ENCODE measurements at regions not wholly inside any gene's neighbourhood (a gene's known extent, or its start where the extent isn't known, plus 50 kb on each side); places are given as distances from the start of the nearest gene placed in this dataset.

DNA sequence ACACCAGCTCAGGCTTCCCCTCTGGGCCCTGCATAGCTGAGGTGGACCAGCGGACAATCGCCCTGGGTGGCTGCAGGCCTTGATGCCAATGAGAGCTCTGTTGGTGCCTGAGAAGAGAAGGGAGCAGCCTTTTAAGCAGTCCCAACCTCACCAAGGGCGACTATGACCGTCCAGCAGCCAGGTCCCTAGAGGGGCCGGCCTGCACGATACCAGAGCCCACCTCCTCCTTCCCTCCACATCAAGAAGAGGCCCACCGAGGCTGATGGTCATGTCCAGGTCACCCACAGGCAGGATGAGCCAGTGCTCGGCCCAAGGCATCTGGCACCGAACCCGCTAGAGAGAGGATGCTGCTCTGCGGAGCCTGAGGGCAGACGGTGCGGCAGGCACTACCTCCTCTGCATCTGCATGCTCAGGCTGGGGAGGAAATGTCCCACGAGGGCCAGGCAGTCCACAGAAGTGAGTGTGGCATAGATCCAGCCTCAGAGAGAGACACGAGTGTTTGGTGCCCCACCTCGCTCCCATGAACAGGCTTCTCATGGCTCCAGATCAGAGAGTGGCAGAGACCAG lies 219.4 kb downstream of the TUBA3C start:
- Mint-ChIP-seq H3K4me1 (ENCODE audit: unreplicated experiment) (no peaks in the 10 kb centered on the region), H3K27ac (ENCODE audit: unreplicated experiment) (no peak overlapping the region), H3K9me3 (ENCODE audit: unreplicated experiment) (peaks cover 18% of the 10 kb centered on the region), H3K36me3 (ENCODE audit: unreplicated experiment) (no peaks in the 10 kb centered on the region), H3K4me3 (ENCODE audit: unreplicated experiment) (no peak overlapping the region), H3K27me3 (ENCODE audit: unreplicated experiment) (no peaks in the 10 kb centered on the region)
- no peak for DNase-seq (ENCODE audit: extremely low spot score, unreplicated experiment)
- TF ChIP-seq, protein P1, sequence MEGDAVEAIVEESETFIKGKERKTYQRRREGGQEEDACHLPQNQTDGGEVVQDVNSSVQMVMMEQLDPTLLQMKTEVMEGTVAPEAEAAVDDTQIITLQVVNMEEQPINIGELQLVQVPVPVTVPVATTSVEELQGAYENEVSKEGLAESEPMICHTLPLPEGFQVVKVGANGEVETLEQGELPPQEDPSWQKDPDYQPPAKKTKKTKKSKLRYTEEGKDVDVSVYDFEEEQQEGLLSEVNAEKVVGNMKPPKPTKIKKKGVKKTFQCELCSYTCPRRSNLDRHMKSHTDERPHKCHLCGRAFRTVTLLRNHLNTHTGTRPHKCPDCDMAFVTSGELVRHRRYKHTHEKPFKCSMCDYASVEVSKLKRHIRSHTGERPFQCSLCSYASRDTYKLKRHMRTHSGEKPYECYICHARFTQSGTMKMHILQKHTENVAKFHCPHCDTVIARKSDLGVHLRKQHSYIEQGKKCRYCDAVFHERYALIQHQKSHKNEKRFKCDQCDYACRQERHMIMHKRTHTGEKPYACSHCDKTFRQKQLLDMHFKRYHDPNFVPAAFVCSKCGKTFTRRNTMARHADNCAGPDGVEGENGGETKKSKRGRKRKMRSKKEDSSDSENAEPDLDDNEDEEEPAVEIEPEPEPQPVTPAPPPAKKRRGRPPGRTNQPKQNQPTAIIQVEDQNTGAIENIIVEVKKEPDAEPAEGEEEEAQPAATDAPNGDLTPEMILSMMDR (IDR thresholded peaks at IDR 0.05) = no peak

DNA sequence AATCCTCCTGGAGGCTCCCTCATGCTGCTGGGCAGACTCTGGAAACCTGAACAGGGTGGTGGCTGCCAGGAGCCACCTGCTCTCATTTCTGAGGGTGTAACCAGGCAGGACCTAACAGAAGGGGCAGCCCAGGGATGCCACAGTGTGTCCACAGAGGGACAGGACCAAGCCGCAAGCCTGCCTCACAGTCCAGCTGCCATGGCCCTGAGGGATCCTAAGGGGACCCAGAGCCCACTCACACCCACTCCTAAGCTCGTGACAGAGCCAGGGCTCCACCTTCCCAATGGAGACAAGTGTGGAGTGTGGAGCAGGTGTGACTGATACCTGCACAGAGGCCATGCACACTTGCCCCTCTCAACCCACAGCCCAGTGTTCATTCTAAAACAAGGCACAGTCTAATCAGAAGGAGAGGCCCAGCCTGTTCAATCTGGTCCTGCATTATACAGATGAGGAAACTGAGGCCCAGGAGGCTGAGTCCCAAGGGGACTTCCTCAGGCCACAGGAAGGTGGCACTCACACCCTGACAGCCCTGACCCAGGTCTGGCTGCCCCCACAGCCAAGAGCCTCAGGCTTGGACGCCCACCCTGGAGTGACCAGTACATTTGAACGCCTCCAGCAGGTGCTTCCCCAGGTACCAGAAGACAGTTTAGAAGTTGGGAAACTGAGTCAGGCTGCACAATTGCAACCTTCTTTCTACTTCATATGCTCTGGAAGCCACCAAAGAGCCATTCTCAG lies 220.1 kb downstream of the TUBA3C start:
- peaks cover 18% of the 10 kb centered on the region for H3K9me3 Mint-ChIP-seq (ENCODE audit: unreplicated experiment)
- no peak for DNase-seq (ENCODE audit: extremely low spot score, unreplicated experiment)

DNA sequence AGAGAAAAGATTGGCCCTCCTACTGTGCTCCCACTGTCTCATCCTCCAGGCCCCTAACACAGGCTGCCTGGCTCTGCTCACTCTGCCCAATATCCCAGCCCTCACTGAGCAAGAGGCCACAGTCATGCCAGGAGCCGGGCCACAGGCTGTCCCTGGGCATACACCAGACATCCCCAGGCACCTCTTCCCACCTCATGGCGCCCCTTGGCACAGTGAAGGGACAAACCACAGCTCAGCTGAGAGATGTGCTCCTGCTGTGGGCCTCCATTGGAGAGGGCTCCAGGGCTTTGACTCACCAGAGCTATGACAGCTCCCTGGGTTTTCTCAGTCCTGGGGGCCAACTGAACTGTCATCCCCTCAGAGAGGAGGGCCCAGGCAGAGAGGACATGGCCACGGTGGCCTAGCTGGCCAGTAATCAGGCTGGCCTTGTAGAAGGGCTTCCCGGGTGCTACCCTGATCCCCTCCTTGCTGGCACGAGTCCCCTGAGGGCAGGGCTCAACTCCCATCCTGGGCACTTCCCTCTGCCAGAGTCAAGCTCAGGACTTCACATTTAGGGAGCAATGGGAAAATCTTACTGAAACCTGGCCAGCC lies 220.9 kb downstream of the TUBA3C start:
- H3K4me1 Mint-ChIP-seq (ENCODE audit: unreplicated experiment) = no peaks in the 10 kb centered on the region
- H3K27ac Mint-ChIP-seq (ENCODE audit: unreplicated experiment) = no peak overlapping the region
- no peak overlapping the region for H3K4me3 Mint-ChIP-seq (ENCODE audit: unreplicated experiment)
- peaks cover 12% of the 10 kb centered on the region for H3K9me3 Mint-ChIP-seq (ENCODE audit: unreplicated experiment)
- DNase-seq (ENCODE audit: extremely low spot score, unreplicated experiment) = no peak
- H3K36me3 Mint-ChIP-seq (ENCODE audit: unreplicated experiment) = no peaks in the 10 kb centered on the region
- H3K27me3 Mint-ChIP-seq (ENCODE audit: unreplicated experiment) = no peaks in the 10 kb centered on the region
- TF ChIP-seq, protein P1 (IDR thresholded peaks at IDR 0.05) = no peak

More for the DNA sequence above, 220.1 kb downstream of the TUBA3C start:
- Mint-ChIP-seq H3K4me3 (ENCODE audit: unreplicated experiment) (no peak overlapping the region), H3K27me3 (ENCODE audit: unreplicated experiment) (no peaks in the 10 kb centered on the region), H3K27ac (ENCODE audit: unreplicated experiment) (no peak overlapping the region), H3K36me3 (ENCODE audit: unreplicated experiment) (no peaks in the 10 kb centered on the region), H3K4me1 (ENCODE audit: unreplicated experiment) (no peaks in the 10 kb centered on the region)
- TF ChIP-seq, protein P1 (IDR thresholded peaks at IDR 0.05) = no peak

DNA sequence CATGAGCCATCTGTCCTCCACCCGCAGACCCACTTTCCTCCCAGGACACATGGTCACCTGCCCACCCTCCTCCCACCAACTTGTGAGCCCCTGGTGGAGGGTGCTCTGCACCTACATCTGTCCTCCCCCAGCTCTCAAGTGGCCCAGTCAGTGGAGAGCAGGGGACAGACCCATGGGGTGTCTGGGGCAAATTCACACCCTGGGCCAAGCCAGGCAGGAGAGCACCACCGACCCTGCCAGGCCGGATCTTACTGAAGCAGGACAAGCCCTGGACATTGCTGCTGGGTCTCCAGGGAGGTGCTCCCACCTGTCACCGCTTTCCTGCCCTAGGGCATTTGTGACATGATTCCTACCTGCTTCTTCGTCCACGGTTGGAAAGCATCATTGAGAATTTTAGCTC lies 221.6 kb downstream of the TUBA3C start:
- Mint-ChIP-seq H3K4me1 (ENCODE audit: unreplicated experiment) (no peaks in the 10 kb centered on the region), H3K27me3 (ENCODE audit: unreplicated experiment) (no peaks in the 10 kb centered on the region), H3K27ac (ENCODE audit: unreplicated experiment) (no peak overlapping the region), H3K36me3 (ENCODE audit: unreplicated experiment) (no peaks in the 10 kb centered on the region), H3K9me3 (ENCODE audit: unreplicated experiment) (peaks cover 15% of the 10 kb centered on the region), H3K4me3 (ENCODE audit: unreplicated experiment) (no peak overlapping the region)
- TF ChIP-seq, protein P1 (IDR thresholded peaks at IDR 0.05) = no peak
- DNase-seq (ENCODE audit: extremely low spot score, unreplicated experiment) = no peak

DNA sequence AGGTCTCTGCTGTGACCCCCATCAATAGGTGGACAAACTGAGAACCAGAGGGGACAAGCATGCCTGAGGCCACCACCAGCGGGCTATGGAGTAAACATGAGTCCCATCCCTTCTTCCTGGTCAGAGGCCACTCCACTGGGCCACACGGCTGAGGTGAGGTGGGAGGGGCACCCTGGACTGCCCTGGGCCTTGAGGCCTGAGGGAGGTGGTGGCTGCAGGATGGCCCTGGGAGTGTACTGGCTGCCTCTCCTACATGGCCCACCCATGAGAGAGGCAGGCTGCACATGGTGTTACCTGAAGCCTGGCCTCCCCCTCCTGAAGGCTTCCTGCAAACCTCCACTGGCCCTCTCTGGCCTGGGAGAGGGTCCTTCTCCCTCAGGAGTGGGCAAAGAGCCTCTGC lies 222.4 kb downstream of the TUBA3C start:
- peaks cover 23% of the 10 kb centered on the region for H3K9me3 Mint-ChIP-seq (ENCODE audit: unreplicated experiment)
- H3K4me1 Mint-ChIP-seq (ENCODE audit: unreplicated experiment) = no peaks in the 10 kb centered on the region
- TF ChIP-seq, protein P1 (IDR thresholded peaks at IDR 0.05) = no peak
- no peak overlapping the region for H3K27ac Mint-ChIP-seq (ENCODE audit: unreplicated experiment)
- DNase-seq (ENCODE audit: extremely low spot score, unreplicated experiment) = no peak
- H3K4me3 Mint-ChIP-seq (ENCODE audit: unreplicated experiment) = no peak overlapping the region
- no peaks in the 10 kb centered on the region for H3K36me3 Mint-ChIP-seq (ENCODE audit: unreplicated experiment)
- no peaks in the 10 kb centered on the region for H3K27me3 Mint-ChIP-seq (ENCODE audit: unreplicated experiment)

Measured in osteocyte (in vitro differentiated cells).